ENCODE measurements at regions not wholly inside any gene's neighbourhood (a gene's known extent, or its start where the extent isn't known, plus 50 kb on each side); places are given as distances from the start of the nearest gene placed in this dataset.
"Not testable (repeated sequence)": the region's sequence is repeated elsewhere in the genome, so short reads cannot be mapped to it uniquely, and the experiment has no call there.

DNA sequence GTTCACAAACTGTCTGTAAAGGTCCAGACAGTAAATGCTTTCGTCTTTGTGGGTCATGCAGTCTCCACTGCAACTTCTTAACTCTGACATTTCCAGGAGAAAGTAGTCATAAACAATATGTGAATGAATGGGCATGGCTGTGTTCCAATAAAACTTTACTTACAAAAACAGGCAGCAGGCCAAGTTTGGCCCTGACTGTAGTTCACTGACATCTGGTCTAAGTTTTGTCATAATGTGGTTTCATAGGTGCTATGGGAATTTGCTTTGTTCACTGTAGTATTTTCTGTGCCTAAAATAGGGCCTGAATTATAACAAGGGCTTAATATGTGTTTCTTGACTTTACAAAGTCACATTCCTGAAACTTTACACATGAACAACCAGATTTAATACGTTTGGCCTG, 186.0 kb upstream of the KBTBD8 start:
- no peak for ATAC-seq

DNA sequence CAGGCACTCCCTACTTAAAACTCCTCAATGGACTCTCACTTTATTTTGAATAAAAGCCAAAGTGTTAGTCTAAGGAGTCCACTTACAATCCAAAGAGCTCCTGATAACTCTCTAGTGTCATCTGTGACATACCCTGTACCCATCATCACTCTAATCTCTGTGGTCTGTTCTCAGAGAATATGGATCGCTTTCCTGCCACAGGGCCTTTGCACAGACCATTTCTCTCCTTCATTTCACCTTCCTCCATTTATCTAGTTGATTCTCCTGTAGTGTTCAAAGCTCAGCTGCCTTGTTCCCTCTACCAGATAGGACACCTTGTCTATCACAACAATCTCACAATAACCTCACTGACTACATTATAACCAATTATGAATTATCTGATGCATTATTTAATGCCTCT, 185.4 kb upstream of the KBTBD8 start:
- ATAC-seq, result no peak

DNA sequence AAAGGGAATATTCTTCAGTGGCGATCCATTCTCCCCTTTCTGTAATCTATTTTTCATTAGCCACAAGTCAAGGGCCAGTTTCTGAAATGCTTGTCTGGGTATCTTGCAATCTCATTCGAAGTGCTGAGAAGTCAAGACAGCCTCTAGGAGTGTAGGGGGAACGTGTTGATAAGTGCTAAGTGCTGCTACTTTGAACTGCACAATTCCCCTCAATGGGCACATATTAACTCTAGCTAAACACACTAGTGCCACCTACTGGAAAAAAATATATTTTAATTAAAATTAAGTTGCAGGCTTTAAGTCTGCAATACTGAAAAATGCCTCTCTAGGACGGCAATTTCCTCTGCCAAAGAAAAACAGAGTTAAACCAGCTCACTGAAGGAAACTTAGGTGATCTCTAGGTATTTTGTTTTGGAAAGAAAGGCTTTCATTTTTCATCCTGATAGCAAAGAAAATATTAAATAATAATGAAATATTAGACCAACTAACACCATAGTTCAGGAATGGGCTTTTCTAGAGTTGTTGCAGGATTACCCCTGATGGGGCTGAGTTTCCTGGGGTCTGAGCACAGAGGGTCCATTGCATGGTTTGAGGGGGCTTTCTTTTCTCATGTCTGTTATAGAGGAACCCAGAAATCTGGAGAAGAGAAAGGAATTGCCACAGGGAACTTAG, 181.9 kb upstream of the KBTBD8 start:
- ATAC-seq, result peak; percentile 53 to 79

DNA sequence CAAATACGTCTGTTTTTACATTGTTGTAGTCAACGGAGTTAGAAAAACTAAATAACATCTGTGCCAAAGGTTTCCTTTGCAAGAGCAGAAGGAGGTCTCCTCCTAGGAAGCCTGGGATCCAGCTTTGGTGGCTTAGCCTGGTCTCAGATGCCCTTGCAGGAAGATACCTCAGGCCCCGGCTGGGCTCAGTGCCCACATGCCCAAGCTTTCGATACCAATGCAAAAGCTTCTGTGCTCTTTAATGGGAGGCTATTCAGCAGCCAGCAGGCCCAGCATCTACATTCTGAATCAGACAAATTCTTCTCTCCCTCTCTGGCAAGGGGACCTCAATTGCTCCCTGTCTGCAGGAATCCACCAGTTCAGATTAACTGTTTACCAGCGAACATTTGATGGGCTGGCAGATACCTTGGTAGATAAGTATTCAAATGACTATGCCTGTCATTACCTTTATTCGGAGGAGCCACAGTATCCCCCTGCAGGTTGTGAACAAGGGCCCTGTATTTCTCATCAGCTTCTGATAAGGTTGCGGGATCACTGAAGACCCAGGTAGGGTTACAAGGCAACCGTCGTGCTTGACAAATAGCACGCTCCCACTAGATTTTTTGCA, 180.1 kb upstream of the KBTBD8 start:
- no peak for ATAC-seq

DNA sequence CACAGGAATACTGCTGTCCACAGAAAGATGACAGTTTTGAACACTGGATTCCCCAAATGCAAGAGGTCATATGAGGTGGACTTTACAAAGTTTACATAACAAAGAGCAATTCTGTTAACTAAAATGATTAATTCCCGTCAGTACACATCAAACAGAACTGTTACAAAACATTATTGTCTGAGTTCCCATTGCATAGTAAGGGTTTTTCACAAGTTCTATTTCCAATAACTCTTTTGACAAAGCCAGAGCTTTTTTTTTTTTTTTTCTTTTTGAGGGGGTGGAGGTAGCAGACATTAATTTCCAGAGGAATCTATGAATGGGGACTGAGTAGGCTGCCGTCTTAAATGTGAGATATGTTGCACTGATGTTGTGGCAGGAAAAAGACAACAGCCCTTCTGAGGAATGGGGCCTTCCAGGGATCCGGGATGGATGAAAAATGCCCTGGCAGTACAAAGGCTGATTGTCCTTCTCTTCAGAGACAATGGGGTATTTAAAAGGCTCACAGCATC, 178.1 kb upstream of the KBTBD8 start:
- no peak for ATAC-seq

DNA sequence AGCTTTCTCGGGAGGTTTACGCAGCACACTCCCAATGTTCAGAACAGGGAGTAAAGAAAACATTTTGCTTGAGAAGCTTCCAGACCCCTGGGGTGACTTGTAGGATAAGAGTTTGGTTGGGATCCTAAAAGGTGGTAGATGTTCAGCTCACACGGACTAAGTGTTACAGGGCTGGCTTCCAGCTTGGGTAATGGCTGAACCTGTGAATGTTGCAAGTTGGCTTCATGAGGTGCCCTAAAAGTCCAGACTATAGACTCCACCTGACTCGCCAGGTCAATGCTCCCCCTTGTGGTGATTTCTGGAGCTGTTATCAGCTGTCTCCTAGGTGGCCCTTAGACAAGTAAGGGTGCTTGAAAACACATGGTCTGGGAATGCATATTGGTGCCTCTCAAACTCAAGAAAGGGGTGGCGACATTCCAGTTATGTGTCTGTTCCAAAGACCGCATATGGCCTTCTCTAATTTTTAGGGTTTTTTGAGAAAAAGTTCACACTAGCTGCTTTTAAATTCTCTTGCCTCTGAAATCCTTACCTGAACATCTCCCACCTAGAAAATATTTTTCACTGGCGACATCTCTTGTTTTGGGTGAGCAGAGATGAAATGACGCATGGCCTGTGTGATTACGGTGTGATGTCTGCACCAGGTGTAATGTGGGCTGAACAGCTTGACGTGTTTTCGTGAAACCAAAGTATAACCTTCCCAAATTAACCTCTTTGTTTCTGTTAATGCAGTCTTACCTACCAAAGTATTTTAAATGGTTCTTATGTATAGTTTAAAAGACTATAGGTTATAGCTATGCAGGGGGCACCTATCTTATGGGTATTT, 175.7 kb upstream of the KBTBD8 start:
- peak; percentile 69 to 79 for ATAC-seq

DNA sequence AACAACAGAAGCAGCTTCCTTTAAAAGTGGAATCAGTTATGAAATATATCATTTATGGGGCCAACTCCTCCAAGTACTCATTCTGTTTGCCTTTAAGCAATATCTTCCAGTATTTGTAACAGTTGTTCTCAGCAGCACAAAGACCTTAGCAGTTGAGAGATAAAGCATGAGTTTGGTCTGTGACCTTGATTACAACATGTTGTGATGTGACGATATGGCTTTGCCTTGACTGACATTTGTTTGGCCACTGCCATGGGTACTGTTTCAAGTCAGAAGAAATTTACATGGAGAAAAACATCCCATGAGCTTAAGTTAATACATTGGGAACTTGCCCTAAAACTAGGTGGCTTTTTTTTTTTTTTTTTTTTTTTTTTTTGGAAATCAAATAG, 175.1 kb upstream of the KBTBD8 start:
- ATAC-seq, result no peak

DNA sequence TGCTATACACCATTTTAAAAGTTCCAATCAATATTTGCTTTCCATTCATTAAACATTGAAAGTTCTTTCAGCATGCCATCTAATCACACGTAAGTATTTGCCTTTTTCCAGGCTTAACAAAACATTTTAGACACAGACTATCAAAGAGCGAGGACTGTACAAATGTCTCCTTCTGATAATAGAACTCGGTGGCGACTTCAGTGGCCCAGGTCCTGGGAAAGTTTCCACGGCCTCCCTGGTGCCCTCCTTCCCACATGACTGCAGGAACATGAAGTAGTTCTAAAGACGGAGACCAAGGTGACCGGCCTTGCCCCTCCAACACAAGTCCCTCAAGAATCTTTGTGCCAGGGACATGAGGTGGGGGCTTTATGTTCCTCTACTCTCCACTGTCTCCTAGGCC, 174.6 kb upstream of the KBTBD8 start:
- no peak for ATAC-seq

DNA sequence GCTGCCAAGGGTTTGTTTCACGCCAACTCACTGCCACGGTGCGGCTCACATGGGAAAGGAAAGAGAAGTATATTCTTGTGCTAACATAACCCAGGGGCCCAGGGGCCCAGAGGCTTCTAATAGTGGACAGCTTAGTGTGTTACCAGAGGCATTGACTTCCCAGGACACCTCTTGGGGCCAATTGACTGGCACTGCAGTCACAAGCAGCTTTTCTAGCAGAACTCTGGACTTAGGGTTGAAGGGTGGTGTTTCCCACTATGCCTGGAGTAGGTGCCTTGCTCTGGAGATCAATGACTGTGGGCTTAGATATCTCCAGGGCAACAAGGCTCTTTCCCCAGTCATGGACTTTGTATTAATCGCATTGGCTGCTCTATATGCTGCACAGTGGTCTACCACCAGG, 172.7 kb upstream of the KBTBD8 start:
- no peak for ATAC-seq

DNA sequence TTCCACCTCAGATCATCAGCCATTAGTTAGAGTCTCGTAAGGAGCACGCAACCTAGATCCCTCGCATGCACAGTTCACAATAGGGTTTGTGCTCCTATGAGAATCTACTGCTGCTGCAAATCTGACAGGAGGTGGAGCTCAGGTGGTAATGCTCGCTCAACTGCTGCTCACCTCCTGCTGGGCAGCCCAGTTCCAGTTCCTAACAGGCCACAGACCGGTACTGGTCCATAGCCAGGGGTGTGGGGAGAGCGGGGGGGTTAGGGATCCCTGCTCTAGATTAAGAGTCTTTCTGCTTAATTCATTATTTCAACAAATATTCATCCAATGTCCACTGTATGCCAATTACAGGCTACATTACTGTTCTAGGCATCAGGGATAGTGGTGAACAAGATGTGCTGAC, 170.4 kb upstream of the KBTBD8 start:
- no peak for ATAC-seq

DNA sequence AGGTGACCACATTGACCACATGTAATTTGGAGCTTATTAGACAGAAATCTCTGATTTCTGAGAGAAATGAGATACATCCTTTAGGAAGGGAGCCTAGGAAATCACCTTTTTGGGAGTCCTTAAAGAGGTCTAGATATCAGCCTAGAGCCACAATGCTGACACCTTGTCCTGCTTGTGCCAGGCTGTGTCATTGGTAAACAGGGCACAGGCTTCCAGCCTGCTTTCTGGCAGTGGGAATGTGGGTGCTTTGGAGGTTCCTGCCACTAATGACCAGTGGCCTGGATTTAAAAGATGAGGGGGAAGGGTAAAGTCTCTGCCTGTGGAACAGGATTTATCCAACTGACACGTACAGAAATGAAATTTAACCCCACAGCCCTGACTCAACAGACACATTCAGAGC, 169.8 kb upstream of the KBTBD8 start:
- ATAC-seq, result no peak

DNA sequence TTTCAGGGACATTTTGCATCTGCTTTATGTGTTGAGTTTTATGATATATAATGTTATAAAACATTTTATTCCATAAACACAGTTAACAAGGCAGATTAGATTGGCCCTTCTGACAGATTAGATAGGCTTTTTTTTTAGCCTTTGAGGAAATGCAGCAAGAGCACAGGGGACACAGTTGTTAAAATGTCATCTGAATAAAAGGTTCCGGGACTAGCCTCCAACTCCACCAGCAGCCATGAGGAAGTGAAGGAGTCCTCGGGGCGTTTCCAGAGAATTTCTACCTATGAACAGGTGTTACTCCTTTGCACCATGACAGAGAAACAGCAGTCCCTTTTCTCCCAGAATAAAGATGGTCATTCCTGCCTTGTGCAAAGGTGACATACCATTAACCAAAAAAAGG, 167.8 kb upstream of the KBTBD8 start:
- ATAC-seq, result no peak

DNA sequence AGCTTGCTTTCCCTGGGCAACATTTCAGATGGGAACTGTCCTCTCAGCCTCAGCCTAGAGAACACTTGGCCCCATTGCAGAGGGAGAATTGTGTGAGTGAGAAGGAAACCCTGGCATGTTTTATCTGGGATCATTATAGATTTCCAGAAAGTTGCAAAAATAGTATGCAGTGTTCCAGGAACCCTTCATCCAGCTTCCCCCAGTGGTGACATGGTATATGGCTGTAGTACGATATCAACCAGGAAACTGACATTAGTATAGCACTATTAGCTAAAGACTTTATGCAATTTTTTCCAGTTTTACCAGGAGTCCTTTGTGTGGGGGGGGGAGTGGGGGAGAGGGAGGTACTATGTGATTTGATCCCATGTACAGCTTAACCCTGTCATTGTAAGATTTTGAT, 166.2 kb upstream of the KBTBD8 start:
- ATAC-seq, result no peak

DNA sequence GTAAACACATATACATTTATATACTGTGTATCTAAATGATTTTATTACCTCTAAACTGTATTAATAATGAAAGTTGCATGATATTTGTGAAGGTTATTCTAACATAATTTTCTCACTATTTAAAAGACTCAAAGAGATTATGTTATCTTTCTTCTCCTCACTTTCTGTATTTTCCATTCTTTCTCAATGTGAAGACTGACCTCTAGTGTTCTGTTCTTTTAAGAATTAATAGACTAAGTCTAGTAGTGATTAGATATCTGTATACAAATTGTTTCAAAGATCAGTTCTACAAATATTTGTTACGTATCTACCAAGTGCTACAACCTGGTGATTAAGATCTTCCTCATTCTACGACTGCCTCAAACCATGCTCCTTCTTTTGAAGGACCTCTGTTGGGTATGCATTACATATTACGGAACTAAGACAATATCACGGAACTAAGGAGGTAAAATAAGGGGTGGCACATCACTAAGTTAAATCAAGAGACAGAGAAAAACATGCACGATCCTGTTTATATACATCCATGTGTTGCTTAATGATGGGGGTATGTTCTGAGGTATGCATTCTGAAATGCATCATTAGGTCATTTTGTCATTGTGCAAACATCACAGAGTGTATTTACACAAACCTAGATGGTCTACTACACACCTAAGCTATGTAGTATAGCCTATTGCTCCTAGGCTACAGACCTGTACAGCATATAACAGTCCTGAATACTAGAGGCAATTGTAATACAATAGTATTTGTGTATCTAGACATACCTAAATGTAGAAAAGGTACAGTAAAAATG, 161.5 kb upstream of the KBTBD8 start:
- no peak for ATAC-seq

DNA sequence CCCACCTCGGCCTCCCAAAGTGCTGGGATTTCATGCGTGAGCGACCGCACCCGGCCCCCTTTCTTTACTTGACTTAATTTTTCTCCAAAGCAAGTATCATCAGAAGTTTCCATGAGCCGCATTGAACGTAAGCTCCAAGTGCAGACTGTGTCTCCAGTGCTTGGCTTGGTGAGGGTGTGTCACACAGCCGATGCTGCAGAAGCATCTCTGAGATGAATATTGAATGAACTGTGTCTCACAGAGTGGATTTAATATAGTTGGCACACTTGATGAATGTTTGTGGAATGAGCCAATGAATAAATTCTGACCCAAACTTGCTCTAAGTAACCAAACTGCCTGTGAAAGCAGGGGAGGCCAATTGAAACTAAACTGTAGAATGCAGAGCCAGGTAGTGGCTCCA, 159.4 kb upstream of the KBTBD8 start:
- ATAC-seq, result no peak

DNA sequence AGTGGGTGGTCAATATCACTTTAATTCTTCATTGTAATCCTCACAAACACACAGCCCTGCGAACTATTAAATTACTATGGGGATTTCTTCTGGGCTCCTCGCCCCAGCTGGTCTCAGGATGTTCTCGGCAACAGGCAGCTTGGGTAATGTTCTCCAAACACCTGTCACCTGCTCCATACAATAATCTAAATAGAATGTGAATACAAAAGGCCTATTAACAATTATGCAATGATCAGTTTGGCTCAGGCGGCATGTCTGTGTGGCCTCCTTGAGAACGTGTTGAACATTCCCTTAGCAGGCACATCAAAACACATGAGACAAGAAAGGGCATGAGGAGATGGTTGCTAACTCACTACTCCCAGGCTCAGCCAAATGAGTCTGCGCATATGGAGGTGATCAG, 158.6 kb upstream of the KBTBD8 start:
- ATAC-seq, result no peak

DNA sequence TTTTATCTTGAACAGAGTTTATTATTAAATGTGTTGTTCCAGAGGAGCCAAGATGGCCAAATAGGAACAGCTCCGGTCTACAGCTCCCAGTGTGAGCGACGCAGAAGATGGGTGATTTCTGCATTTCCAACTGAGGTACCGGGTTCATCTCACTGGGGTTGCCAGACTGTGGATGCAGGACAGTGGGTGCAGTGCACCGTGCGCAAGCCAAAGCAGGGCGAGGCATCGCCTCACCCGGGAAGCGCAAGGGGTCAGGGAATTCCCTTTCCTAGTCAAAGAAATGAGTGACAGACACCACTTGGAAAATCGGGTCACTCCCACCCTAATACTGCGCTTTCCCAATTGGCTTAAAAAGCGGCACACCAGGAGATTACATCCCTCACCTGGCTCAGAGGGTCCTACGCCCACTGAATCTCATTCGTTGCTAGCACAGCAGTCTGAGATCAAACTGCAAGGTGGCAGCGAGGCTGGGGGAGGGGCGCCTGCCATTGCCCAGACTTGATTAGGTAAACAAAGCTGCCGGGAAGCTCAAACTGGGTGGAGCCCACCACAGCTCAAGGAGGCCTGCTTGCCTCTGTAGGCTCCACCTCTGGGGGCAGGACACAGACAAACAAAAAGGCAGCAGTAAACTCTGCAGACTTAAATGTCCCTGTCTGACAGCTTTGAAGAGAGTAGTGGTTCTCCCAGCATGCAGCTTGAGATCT, 155.2 kb upstream of the KBTBD8 start:
- ATAC-seq, result not testable (repeated sequence)

DNA sequence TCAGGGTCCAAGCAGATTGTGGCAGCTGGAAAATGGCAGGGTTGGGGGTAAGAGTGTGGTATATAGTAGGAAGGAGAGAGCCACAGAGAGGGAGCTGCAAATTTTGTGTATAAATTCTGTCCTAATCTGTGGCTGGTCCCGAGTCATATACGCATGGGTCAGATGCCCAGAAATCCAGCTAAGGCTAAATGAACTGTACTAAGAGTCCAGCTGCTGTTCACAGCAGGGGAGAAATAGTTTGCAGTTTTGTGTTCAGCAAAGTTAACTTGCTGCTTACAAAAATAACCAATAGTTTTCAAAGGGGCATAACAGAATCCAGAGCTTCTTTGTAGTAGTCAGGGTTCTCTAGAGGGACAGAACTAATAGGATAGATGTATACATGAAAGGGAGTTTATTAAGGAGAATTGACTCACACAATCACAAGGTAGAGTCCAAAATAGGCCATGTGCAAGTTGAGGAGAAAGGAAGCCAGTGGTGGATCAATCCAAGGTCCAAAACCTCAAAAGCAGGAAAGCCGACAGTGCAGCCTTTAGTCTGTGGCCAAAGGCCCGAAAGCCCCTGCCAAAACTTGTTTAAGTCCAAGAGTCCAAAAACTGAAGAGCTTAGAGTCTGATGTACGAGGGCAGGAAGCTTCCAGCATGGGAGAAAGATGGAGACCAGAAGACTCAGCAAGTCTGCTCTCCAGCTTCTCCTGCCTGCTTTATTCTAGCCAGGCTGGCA, 146.1 kb upstream of the KBTBD8 start:
- ATAC-seq, result no peak

DNA sequence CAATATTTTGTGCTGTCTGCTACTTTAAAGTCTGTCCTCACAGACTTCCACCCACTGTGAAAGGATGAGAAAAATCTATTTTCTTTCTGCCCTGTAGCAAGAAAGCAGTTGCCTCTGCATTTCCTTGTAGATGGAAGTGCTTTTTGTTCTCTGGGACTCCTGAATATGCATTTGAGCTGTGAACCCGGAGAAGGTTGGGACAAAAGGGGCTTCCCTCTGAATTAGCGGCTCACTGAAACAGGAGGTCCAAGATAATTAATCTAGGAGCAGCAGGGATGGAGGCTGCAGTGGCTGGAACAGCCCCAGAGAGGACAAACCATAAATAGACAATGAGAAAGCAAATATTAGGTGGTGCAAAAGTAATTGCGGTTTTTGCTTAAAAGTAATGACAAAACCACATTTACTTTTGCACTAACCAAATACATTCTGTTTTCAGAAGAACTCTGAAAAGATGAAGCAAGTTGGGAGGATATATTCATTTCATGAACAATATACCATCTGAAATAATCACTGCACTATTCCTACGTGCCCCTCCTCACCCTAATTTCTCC, 143.4 kb upstream of the KBTBD8 start:
- no peak for ATAC-seq

DNA sequence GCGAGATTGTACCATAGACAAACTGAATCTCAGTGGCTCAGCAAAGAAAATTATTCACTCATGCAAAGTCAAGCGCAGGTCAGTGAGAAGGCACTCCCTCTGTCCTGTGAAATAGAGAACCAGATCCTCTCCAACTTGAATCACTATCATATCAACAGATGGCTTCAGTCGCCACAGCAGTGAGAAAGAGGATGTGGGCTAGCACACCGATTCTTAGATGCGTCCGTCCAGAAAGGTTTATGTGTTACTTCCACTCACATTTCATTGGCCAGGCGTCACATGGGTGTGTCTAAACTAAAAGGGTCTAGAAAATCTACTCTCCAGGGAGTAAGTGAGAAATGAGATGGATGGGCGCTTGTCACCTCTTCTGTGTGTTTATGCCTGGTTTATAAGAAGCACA, 141.6 kb upstream of the KBTBD8 start:
- no peak for ATAC-seq

DNA sequence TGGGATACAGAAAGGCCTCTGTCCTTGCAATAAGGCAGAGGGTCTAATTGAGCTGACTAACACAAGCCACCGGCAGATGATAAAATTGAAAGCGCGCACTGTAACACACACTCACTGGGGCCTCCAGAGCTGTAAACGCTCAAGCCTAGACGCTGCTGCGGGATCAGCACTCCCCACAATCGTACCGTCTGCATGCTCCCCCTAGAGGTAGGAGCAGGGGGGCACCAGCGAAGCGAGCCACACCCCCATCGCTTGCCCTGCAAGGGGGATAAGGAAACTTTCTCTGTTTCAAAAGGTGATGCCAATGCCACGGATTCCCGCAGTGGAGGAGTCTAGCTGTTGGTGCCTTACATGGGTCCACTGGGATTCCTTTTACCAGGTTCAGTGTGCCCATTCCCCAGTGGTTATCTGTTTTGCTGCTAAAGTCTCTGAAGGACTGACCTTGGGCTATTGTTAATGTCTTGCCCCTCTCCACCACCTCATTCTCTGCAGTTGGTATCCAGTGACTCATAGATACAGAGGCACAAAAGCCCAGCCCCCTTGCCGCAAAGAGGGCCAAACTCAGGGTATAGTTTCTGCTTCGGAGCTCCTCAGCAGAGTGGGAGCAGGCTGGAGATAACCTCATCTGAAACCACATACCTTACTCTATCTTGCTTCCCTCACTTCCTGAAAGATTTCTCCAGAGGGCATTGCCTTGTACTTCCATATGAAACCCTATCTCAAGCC, 139.3 kb upstream of the KBTBD8 start:
- ATAC-seq, result no peak

Measured in activated CD4-positive, CD25-positive, alpha-beta regulatory T cell treated with anti-CD3 and anti-CD28 coated beads, Interleukin-2, amount 50 U/mL, for 24 hours (primary cell).